ENCODE measurements at regions not wholly inside any gene's neighbourhood (a gene's known extent, or its start where the extent isn't known, plus 50 kb on each side); places are given as distances from the start of the nearest gene placed in this dataset.
A peak's percentile ranks its signal among the peaks of the same experiment; 100 is the strongest.

GRCh38 chr18:57087644-57088376 lies 59.1 kb upstream of the BOD1L2 start:
- DNase-seq: no peak
- Histone ChIP-seq H3K27ac (no peak overlapping the region), H3K36me3 (replicated peaks) (no peaks in the 10 kb centered on the region), H3K27me3 (replicated peaks) (no peaks in the 10 kb centered on the region), H3K4me3 (ENCODE audit: low read depth, low read length) (no peak overlapping the region)
- TF ChIP-seq CTCF (IDR thresholded peaks at IDR 0.05; ENCODE audit: low read depth, low read length, missing control alignments): no peak
- in situ Hi-C loops (cut with HindIII; ENCODE audit: low pct_ligation_motif_present, low sequenced_read_pairs): no loop called here

GRCh38 chr18:57088883-57089282 lies 58.0 kb upstream of the BOD1L2 start:
- no peaks in the 10 kb centered on the region for H3K27me3 ChIP-seq (replicated peaks)
- in situ Hi-C loops (cut with HindIII; ENCODE audit: low pct_ligation_motif_present, low sequenced_read_pairs): no loop called here
- no peak for TF ChIP-seq CTCF (IDR thresholded peaks at IDR 0.05; ENCODE audit: low read depth, low read length, missing control alignments)
- no peak overlapping the region for H3K4me3 ChIP-seq (ENCODE audit: low read depth, low read length)
- no peak overlapping the region for H3K27ac ChIP-seq
- H3K36me3 ChIP-seq (replicated peaks): no peaks in the 10 kb centered on the region
- no peak for DNase-seq

- in situ Hi-C loops (cut with HindIII; ENCODE audit: low pct_ligation_motif_present, low sequenced_read_pairs): no loop called here
Observed at GRCh38 chr18:57089702-57090101, 57.2 kb upstream of the BOD1L2 start.

GRCh38 chr18:57091231-57091630 lies 55.7 kb upstream of the BOD1L2 start:
- TF ChIP-seq CTCF (IDR thresholded peaks at IDR 0.05; ENCODE audit: low read depth, low read length, missing control alignments): no peak
- Histone ChIP-seq H3K36me3 (replicated peaks) (no peaks in the 10 kb centered on the region), H3K4me3 (ENCODE audit: low read depth, low read length) (no peak overlapping the region), H3K27me3 (replicated peaks) (no peaks in the 10 kb centered on the region), H3K27ac (no peak overlapping the region)
- in situ Hi-C loops (cut with HindIII; ENCODE audit: low pct_ligation_motif_present, low sequenced_read_pairs): no loop called here
- DNase-seq: no peak

More at GRCh38 chr18:57089702-57090101, 57.2 kb upstream of the BOD1L2 start:
- no peak overlapping the region for H3K4me3 ChIP-seq (ENCODE audit: low read depth, low read length)
- DNase-seq: no peak
- TF ChIP-seq CTCF (IDR thresholded peaks at IDR 0.05; ENCODE audit: low read depth, low read length, missing control alignments): no peak
- H3K27me3 ChIP-seq (replicated peaks): no peaks in the 10 kb centered on the region
- no peaks in the 10 kb centered on the region for H3K36me3 ChIP-seq (replicated peaks)
- no peak overlapping the region for H3K27ac ChIP-seq

- DNase-seq: no peak
- H3K4me3 ChIP-seq (ENCODE audit: low read depth, low read length): no peak overlapping the region
- TF ChIP-seq CTCF (IDR thresholded peaks at IDR 0.05; ENCODE audit: low read depth, low read length, missing control alignments): no peak
- no peaks in the 10 kb centered on the region for H3K36me3 ChIP-seq (replicated peaks)
- no peak overlapping the region for H3K27ac ChIP-seq
- no peaks in the 10 kb centered on the region for H3K27me3 ChIP-seq (replicated peaks)
- in situ Hi-C loops (cut with HindIII; ENCODE audit: low pct_ligation_motif_present, low sequenced_read_pairs): no loop called here
Observed at GRCh38 chr18:57094175-57094574, 52.7 kb upstream of the BOD1L2 start.

- no peak for TF ChIP-seq CTCF (IDR thresholded peaks at IDR 0.05; ENCODE audit: low read depth, low read length, missing control alignments)
- no peak overlapping the region for H3K27ac ChIP-seq
- H3K4me3 ChIP-seq (ENCODE audit: low read depth, low read length): no peak overlapping the region
- peak; percentile 46 for DNase-seq
- H3K36me3 ChIP-seq (replicated peaks): no peaks in the 10 kb centered on the region
- in situ Hi-C loops (cut with HindIII; ENCODE audit: low pct_ligation_motif_present, low sequenced_read_pairs): no loop called here
- no peaks in the 10 kb centered on the region for H3K27me3 ChIP-seq (replicated peaks)
Observed at GRCh38 chr18:57095884-57096283, 51.0 kb upstream of the BOD1L2 start.

All from brain microvascular endothelial cell (primary cell).